AG04450 (cell line): ENCODE measurements at regions not wholly inside any gene's neighbourhood (a gene's known extent, or its start where the extent isn't known, plus 50 kb on each side); places are given as distances from the start of the nearest gene placed in this dataset.

ENCODE experiments used
- CTCF ChIA-PET: fragments of 300-600, 350-600 bp; formaldehyde crosslinking; extraction: SDS; loops from one replicate; lab custom pipeline; 2022; ENCODE audit warnings: antibody characterized with exemption, inconsistent platforms; lab: Charles Lee
- POLR2A ChIA-PET: fragments of 350-600 bp; formaldehyde crosslinking; extraction: SDS; loops from one replicate; lab custom pipeline; 2021; ENCODE audit warnings: antibody characterized with exemption, inconsistent platforms; lab: Yijun Ruan, JAX
- DNase-seq: peaks from one replicate; pipeline ENCODE4 v3.0.0-alpha.2; 2011; ENCODE audit warnings: low read depth, low spot score
- H3K27ac ChIP-seq: one replicate; pipeline ENCODE4 v1.5.1; 2012; ENCODE audit warnings: low read depth, low read length, control low read depth
- H3K27me3 ChIP-seq: one replicate; pipeline ENCODE4 v1.6.0; 2012; ENCODE audit warnings: low read length; ENCODE audit not compliant: control insufficient read depth, insufficient read depth
- H3K4me3 ChIP-seq: 2 replicates; pipeline ENCODE4 v1.5.1; 2011; ENCODE audit warnings: mild to moderate bottlenecking, low read depth, low read length, control low read depth
- H3K9me3 ChIP-seq: 2 replicates; pipeline ENCODE4 v1.5.1; 2012; ENCODE audit warnings: low read length; ENCODE audit not compliant: control insufficient read depth, insufficient read depth
- CTCF ChIP-seq: IDR thresholded peaks from 2 replicates; pipeline ENCODE4 v1.5.1; 2011; ENCODE audit warnings: low read depth, low read length, control low read depth, inconsistent platforms

GRCh38 chr5:118303296-118303695, 685.1 kb downstream of the DTWD2 start:
- ChIA-PET POLR2A (no interaction called here), CTCF (no interaction called here)
- Histone ChIP-seq H3K27me3 (no peaks in the 10 kb centered on the region), H3K4me3 (no peak overlapping the region), H3K9me3 (no peaks in the 10 kb centered on the region), H3K27ac (no peak overlapping the region)
- no peak for TF ChIP-seq CTCF
- no peak for DNase-seq

GRCh38 chr5:118302786-118303185, 685.6 kb downstream of the DTWD2 start:
- ChIA-PET CTCF (no interaction called here), POLR2A (no interaction called here)
- DNase-seq, result no peak
- H3K27me3 ChIP-seq, result no peaks in the 10 kb centered on the region
- no peak overlapping the region for H3K4me3 ChIP-seq
- no peak for TF ChIP-seq CTCF
- no peaks in the 10 kb centered on the region for H3K9me3 ChIP-seq
- no peak overlapping the region for H3K27ac ChIP-seq

GRCh38 chr5:118301696-118302095, 686.7 kb downstream of the DTWD2 start:
- POLR2A ChIA-PET, result no interaction called here
- Histone ChIP-seq H3K9me3 (no peaks in the 10 kb centered on the region), H3K27ac (no peak overlapping the region), H3K4me3 (no peak overlapping the region), H3K27me3 (no peaks in the 10 kb centered on the region)
- CTCF ChIA-PET, result no interaction called here
- TF ChIP-seq CTCF, result no peak
- no peak for DNase-seq

- H3K27me3 ChIP-seq, result no peaks in the 10 kb centered on the region
- no peak overlapping the region for H3K4me3 ChIP-seq
- DNase-seq, result no peak
- CTCF ChIA-PET, result no interaction called here
- peaks cover 3% of the 10 kb centered on the region for H3K9me3 ChIP-seq
- POLR2A ChIA-PET, result no interaction called here
- no peak overlapping the region for H3K27ac ChIP-seq
- no peak for TF ChIP-seq CTCF
Observed at GRCh38 chr5:118295045-118295444, 693.3 kb downstream of the DTWD2 start.

- H3K4me3 ChIP-seq, result no peak overlapping the region
- ChIA-PET CTCF (no interaction called here), POLR2A (no interaction called here)
- DNase-seq, result no peak
- no peak for TF ChIP-seq CTCF
- no peak overlapping the region for H3K27ac ChIP-seq
- peaks cover 3% of the 10 kb centered on the region for H3K9me3 ChIP-seq
- H3K27me3 ChIP-seq, result no peaks in the 10 kb centered on the region
Observed at GRCh38 chr5:118293378-118293777, 695.0 kb downstream of the DTWD2 start.
